ENCODE measurements at regions not wholly inside any gene's neighbourhood (a gene's known extent, or its start where the extent isn't known, plus 50 kb on each side); places are given as distances from the start of the nearest gene placed in this dataset.

DNA sequence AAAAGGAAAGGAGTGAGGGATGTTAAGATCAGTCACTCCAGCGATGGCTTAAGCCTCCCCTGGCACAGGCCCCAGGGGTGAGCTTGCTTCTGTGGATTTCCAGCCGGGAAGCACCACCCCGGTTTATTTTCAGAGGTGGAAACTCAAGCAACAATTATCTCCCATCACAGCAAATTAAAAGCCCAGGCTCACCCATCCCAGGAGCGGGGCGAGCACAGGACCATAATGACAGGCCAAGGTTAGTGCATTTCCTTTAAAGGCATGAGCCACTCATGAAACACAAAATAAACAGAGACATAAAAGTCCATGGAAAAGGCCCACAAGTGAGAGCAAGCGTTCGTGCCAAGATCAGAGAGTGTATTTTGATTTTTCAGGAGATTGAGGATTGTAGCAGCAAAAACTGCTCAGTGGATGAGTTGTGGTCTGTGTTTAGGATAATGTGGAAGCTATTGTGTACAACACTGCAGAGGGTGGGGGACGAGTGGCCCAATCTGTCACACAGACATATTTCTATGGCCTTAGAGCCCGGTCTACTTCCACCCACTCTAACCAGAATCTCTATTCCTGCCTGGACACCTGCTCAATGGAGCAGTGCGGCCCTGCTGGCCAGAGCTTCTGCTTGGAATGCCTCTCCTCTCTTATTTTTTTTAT lies 111.4 kb upstream of the CDC42EP3 start:
- no peak overlapping the region for H3K4me3 ChIP-seq (ENCODE audit: low read depth, low read length)
- H3K9me3 ChIP-seq (ENCODE audit: control insufficient read depth, insufficient read depth, low read depth, low read length) = peaks cover 7% of the 10 kb centered on the region; the same call in 1 of the 2 replicates
- no peak overlapping the region for H3K9ac ChIP-seq (ENCODE audit: low read length)
- H3K36me3 ChIP-seq (ENCODE audit: control insufficient read depth, insufficient read depth, low read length) = no peaks in the 10 kb centered on the region
- H3K4me1 ChIP-seq (ENCODE audit: control insufficient read depth, insufficient read depth, low read length) = no peaks in the 10 kb centered on the region
- H3K27me3 ChIP-seq (ENCODE audit: control insufficient read depth, insufficient read depth, low read length) = no peaks in the 10 kb centered on the region
- H3K27ac ChIP-seq (ENCODE audit: low read depth, low read length) = no peak overlapping the region

DNA sequence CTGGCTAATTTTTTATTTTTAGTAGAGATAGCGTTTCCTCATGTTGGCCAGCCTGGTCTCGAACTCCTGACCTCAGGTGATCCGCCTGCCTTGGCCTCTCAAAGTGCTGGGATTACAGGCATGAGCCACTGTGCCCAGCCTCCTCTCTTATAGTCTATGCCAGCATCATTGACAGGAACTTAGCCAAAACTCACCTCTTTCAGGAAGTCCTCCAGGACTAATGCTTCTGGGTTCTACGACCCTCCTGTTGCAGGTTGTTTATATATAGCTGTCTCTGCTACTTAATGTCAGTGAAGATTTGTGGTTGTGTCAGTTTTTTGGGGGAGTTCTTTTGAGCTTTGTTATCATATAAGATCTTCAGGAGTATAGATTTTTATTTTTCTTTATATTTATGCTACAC lies 112.1 kb upstream of the CDC42EP3 start:
- H3K4me3 ChIP-seq (ENCODE audit: low read depth, low read length) = no peak overlapping the region
- H3K36me3 ChIP-seq (ENCODE audit: control insufficient read depth, insufficient read depth, low read length) = no peaks in the 10 kb centered on the region
- H3K27ac ChIP-seq (ENCODE audit: low read depth, low read length) = no peak overlapping the region
- no peaks in the 10 kb centered on the region for H3K27me3 ChIP-seq (ENCODE audit: control insufficient read depth, insufficient read depth, low read length)
- no peaks in the 10 kb centered on the region for H3K4me1 ChIP-seq (ENCODE audit: control insufficient read depth, insufficient read depth, low read length)
- no peak overlapping the region for H3K9ac ChIP-seq (ENCODE audit: low read length)
- H3K9me3 ChIP-seq (ENCODE audit: control insufficient read depth, insufficient read depth, low read depth, low read length) = peaks cover 12% of the 10 kb centered on the region

DNA sequence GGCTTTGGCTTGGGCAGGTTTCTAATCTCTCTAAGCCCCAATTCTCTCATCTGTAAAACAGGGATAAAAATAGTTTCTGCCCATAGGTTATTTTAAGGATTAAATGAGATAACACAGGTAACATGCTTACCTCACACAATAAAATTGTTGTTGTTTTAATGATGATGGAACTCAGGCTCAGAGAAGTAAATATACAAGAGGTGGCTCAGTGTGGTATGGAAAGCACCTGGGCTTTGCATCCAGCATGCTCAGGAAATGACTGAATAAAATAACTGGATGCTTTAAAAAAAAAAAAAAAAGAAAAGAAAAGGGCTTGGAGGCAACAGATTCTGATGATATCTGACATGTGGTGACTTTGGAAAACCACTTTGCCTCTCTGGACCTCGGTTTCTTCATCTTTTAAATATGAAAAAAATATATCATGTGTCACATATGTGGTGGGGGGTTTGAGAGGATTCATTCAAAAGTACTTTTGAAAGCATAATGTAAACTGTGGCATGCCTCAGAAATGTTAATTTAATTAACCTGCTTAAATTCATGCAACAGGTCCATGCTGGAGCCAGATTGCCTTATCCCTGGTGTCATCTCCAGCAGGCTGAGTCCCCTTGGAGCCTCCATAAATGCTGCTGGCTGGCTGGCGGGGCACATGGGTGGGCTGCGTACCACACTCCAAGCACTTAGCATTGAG lies 112.8 kb upstream of the CDC42EP3 start:
- Histone ChIP-seq H3K36me3 (ENCODE audit: control insufficient read depth, insufficient read depth, low read length) (no peaks in the 10 kb centered on the region), H3K27ac (ENCODE audit: low read depth, low read length) (no peak overlapping the region), H3K4me1 (ENCODE audit: control insufficient read depth, insufficient read depth, low read length) (no peaks in the 10 kb centered on the region), H3K9ac (ENCODE audit: low read length) (no peak overlapping the region), H3K9me3 (ENCODE audit: control insufficient read depth, insufficient read depth, low read depth, low read length) (peaks cover 18% of the 10 kb centered on the region), H3K4me3 (ENCODE audit: low read depth, low read length) (no peak overlapping the region), H3K27me3 (ENCODE audit: control insufficient read depth, insufficient read depth, low read length) (no peaks in the 10 kb centered on the region)

DNA sequence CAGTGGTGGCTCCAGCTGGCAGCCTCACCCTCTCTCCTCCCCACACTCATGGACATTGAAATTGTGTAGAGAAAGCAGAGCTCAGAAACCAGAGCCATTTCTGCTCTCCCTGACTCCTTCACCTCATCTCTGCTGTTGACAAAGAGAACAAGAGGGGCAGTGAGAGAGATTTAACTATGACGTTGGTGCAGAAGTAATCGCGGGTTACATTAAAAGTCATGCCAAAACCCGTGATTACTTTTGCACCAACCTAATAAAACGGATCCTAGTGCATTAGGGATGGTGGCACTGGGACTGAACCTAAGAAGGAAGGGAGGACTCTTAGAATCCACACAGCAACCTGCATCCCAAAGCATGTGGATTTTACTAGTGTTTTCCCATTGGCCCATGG lies 113.3 kb upstream of the CDC42EP3 start:
- Histone ChIP-seq H3K27me3 (ENCODE audit: control insufficient read depth, insufficient read depth, low read length) (no peaks in the 10 kb centered on the region), H3K9me3 (ENCODE audit: control insufficient read depth, insufficient read depth, low read depth, low read length) (peaks cover 18% of the 10 kb centered on the region), H3K4me1 (ENCODE audit: control insufficient read depth, insufficient read depth, low read length) (no peaks in the 10 kb centered on the region), H3K36me3 (ENCODE audit: control insufficient read depth, insufficient read depth, low read length) (no peaks in the 10 kb centered on the region), H3K9ac (ENCODE audit: low read length) (no peak overlapping the region), H3K4me3 (ENCODE audit: low read depth, low read length) (no peak overlapping the region), H3K27ac (ENCODE audit: low read depth, low read length) (no peak overlapping the region)

DNA sequence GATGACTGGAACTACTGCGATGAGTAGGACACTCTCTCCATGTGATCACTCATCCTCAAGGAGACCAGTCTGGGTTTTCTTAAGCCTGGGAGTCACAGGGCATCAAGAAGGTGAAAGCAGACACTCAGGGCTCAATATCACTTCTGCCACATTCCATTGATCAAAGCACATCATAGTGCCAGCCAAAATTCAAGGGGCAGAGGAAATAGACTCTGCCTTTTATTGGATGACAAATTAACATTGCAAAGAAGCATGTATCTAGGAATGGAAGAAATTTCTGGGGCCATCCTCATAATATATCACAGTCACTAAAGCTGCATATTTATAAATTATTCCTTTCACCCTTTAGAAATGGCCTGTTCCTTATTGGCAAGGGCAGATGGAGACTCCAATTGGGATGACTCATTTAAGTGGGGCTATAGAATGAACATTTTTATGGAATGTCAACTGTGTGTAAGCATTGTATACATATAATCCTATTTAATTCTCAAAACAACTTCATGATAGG lies 114.8 kb upstream of the CDC42EP3 start:
- H3K9me3 ChIP-seq (ENCODE audit: control insufficient read depth, insufficient read depth, low read depth, low read length) = peaks cover 18% of the 10 kb centered on the region
- no peaks in the 10 kb centered on the region for H3K27me3 ChIP-seq (ENCODE audit: control insufficient read depth, insufficient read depth, low read length)
- no peak overlapping the region for H3K9ac ChIP-seq (ENCODE audit: low read length)
- no peaks in the 10 kb centered on the region for H3K36me3 ChIP-seq (ENCODE audit: control insufficient read depth, insufficient read depth, low read length)
- no peaks in the 10 kb centered on the region for H3K4me1 ChIP-seq (ENCODE audit: control insufficient read depth, insufficient read depth, low read length)
- H3K4me3 ChIP-seq (ENCODE audit: low read depth, low read length) = no peak overlapping the region
- no peak overlapping the region for H3K27ac ChIP-seq (ENCODE audit: low read depth, low read length)

DNA sequence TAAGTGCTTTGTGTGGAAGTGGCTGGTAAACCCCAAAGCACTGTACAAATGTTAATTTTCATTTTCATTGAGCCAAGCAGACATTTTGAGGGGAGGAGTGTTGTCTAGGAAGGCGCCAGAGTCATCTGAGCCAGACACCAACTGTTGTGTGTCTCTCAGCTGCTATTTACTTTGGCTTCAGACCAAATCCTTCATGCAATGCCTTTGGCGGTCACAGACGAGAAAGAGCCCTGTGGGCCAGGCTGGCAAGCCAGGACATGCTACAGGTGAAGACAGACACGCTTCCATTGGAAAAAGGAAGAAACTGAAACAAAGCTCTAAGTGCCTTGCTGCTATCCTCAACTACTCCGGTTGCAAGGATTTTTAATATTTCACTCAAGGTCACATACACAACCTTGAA lies 115.4 kb upstream of the CDC42EP3 start:
- no peaks in the 10 kb centered on the region for H3K27me3 ChIP-seq (ENCODE audit: control insufficient read depth, insufficient read depth, low read length)
- H3K4me1 ChIP-seq (ENCODE audit: control insufficient read depth, insufficient read depth, low read length) = no peaks in the 10 kb centered on the region
- peaks cover 18% of the 10 kb centered on the region for H3K9me3 ChIP-seq (ENCODE audit: control insufficient read depth, insufficient read depth, low read depth, low read length)
- no peaks in the 10 kb centered on the region for H3K36me3 ChIP-seq (ENCODE audit: control insufficient read depth, insufficient read depth, low read length)
- H3K27ac ChIP-seq (ENCODE audit: low read depth, low read length) = no peak overlapping the region
- H3K9ac ChIP-seq (ENCODE audit: low read length) = no peak overlapping the region
- no peak overlapping the region for H3K4me3 ChIP-seq (ENCODE audit: low read depth, low read length)

DNA sequence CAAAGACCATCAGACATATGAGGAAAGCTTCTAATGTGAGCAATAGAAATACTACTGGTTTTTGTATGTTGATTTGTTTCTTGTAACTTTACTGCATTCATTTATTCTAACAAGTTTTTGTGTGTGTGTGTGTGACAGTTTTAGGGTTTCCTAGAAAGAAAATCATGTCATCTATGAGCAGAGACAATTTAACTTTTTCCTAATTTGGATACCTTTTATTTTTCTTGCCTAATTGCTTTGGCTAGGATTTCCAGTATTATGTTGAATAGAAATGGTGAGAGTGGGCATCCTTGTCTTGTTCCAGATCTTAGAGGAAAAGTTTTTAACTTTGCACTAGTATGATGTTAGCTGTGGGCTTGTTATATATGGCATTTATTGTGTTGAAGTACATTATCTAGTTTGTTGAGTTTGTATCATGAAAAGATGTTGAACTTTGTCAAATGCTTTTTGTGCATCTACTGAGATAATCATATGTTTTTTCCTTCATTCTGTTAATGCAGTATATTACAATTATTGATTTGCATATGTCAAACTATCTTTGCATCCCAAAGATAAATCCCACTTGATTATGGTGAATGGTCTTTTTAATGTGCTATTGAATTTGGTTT lies 117.3 kb upstream of the CDC42EP3 start:
- Histone ChIP-seq H3K36me3 (ENCODE audit: control insufficient read depth, insufficient read depth, low read length) (no peaks in the 10 kb centered on the region), H3K27me3 (ENCODE audit: control insufficient read depth, insufficient read depth, low read length) (no peaks in the 10 kb centered on the region), H3K27ac (ENCODE audit: low read depth, low read length) (no peak overlapping the region), H3K4me1 (ENCODE audit: control insufficient read depth, insufficient read depth, low read length) (no peaks in the 10 kb centered on the region), H3K9ac (ENCODE audit: low read length) (no peak overlapping the region), H3K4me3 (ENCODE audit: low read depth, low read length) (no peak overlapping the region), H3K9me3 (ENCODE audit: control insufficient read depth, insufficient read depth, low read depth, low read length) (peaks cover 18% of the 10 kb centered on the region)

DNA sequence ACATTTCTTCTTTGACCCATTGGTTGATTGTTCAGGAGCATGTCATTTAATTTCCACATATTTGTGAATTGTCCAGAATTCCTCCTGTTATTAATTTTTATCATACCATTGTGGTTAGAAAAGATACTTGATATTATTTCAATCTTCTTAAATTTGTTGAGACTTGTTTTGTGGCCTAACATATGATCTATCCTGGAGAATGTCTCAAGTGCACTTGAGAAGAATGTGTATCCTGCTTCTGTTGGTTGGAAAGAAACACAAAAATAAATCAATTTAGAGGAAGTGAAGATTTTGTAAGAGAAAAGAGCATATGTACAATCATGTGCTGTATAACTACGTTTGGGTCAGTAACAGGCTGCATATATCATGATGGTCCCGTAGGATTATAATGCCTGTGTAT lies 118.6 kb upstream of the CDC42EP3 start:
- Histone ChIP-seq H3K4me1 (ENCODE audit: control insufficient read depth, insufficient read depth, low read length) (no peaks in the 10 kb centered on the region), H3K9ac (ENCODE audit: low read length) (no peak overlapping the region), H3K27me3 (ENCODE audit: control insufficient read depth, insufficient read depth, low read length) (no peaks in the 10 kb centered on the region), H3K9me3 (ENCODE audit: control insufficient read depth, insufficient read depth, low read depth, low read length) (peaks cover 18% of the 10 kb centered on the region), H3K27ac (ENCODE audit: low read depth, low read length) (no peak overlapping the region), H3K36me3 (ENCODE audit: control insufficient read depth, insufficient read depth, low read length) (no peaks in the 10 kb centered on the region), H3K4me3 (ENCODE audit: low read depth, low read length) (no peak overlapping the region)

DNA sequence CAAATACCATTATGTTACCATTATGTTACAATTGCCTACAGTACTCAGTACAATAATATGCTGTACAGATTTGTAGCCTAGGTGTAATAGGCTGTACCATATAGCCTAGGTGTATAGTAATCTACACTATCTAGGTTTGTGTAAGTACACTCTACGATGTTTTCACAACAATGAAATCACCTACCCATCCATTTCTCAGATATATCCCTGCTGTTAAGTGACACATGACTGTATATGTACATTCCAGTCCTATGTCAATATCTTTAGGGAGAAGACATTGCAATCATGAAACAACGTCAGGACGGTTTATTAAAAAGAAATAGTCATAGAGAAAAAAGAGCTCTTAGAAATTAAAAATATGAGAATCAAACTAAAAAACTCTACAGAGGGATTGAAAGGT lies 119.0 kb upstream of the CDC42EP3 start:
- no peak overlapping the region for H3K27ac ChIP-seq (ENCODE audit: low read depth, low read length)
- no peaks in the 10 kb centered on the region for H3K27me3 ChIP-seq (ENCODE audit: control insufficient read depth, insufficient read depth, low read length)
- H3K4me3 ChIP-seq (ENCODE audit: low read depth, low read length) = no peak overlapping the region
- no peaks in the 10 kb centered on the region for H3K4me1 ChIP-seq (ENCODE audit: control insufficient read depth, insufficient read depth, low read length)
- peaks cover 18% of the 10 kb centered on the region for H3K9me3 ChIP-seq (ENCODE audit: control insufficient read depth, insufficient read depth, low read depth, low read length)
- no peak overlapping the region for H3K9ac ChIP-seq (ENCODE audit: low read length)
- no peaks in the 10 kb centered on the region for H3K36me3 ChIP-seq (ENCODE audit: control insufficient read depth, insufficient read depth, low read length)

DNA sequence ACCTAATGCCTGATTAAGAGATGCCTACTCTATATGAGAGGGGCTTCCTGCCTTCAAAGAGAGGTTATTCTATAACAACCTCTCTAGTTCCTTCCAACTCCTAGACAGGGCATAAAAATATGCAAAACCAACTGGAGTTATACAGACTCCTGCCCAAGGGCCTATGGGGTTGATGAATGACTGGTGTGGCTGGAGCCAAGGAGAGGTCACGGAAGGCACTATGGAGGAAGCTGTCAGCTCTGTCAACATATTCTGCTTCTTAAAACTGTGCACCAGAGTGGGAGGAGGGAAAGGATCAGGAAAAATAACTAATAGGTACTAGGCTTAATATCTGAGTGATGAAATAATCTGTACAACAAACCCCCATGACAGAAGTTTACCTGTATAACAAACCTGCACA lies 120.9 kb upstream of the CDC42EP3 start:
- Histone ChIP-seq H3K27me3 (ENCODE audit: control insufficient read depth, insufficient read depth, low read length) (no peaks in the 10 kb centered on the region), H3K27ac (ENCODE audit: low read depth, low read length) (no peak overlapping the region), H3K9me3 (ENCODE audit: control insufficient read depth, insufficient read depth, low read depth, low read length) (peaks cover 14% of the 10 kb centered on the region), H3K36me3 (ENCODE audit: control insufficient read depth, insufficient read depth, low read length) (no peaks in the 10 kb centered on the region), H3K4me3 (ENCODE audit: low read depth, low read length) (no peak overlapping the region), H3K9ac (ENCODE audit: low read length) (no peak overlapping the region), H3K4me1 (ENCODE audit: control insufficient read depth, insufficient read depth, low read length) (peaks cover 6% of the 10 kb centered on the region; the same call in 1 of the 2 replicates)

DNA sequence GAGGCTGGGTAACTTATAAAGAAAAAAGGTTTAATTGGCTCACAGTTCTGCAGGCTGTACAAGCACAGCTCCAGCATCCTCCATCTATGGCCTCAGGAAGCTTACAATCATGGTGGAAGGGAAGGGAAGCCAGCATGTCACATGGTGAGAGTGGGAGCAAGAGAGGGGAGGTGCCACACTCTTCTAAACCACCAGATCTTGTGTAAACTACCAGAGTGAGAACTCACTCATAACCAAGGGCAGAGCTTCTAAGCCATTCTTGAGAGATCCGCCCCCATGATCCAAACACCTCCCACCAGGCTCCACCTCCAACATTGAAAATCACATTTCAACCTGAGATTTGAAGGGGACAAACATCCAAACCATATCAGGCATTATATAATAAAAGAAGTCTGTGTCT lies 121.6 kb upstream of the CDC42EP3 start:
- H3K27me3 ChIP-seq (ENCODE audit: control insufficient read depth, insufficient read depth, low read length) = no peaks in the 10 kb centered on the region
- no peak overlapping the region for H3K4me3 ChIP-seq (ENCODE audit: low read depth, low read length)
- no peak overlapping the region for H3K9ac ChIP-seq (ENCODE audit: low read length)
- peaks cover 6% of the 10 kb centered on the region; the same call in 1 of the 2 replicates for H3K4me1 ChIP-seq (ENCODE audit: control insufficient read depth, insufficient read depth, low read length)
- no peaks in the 10 kb centered on the region for H3K36me3 ChIP-seq (ENCODE audit: control insufficient read depth, insufficient read depth, low read length)
- no peak overlapping the region for H3K27ac ChIP-seq (ENCODE audit: low read depth, low read length)
- H3K9me3 ChIP-seq (ENCODE audit: control insufficient read depth, insufficient read depth, low read depth, low read length) = peaks cover 11% of the 10 kb centered on the region
